HepG2 (cell line): ENCODE measurements at regions not wholly inside any gene's neighbourhood (a gene's known extent, or its start where the extent isn't known, plus 50 kb on each side); places are given as distances from the start of the nearest gene placed in this dataset.

Experiments
- JUNB ChIP-seq: sonication (generic); formaldehyde crosslinking; IDR thresholded peaks from 2 replicates; pipeline ENCODE4 v1.8.0; 2022; ENCODE audit warnings: missing genetic modification reagents, mild to moderate bottlenecking, borderline replicate concordance
- POLR2A ChIP-seq, 2 experiments: IDR thresholded peaks; 2 replicates each; pipeline ENCODE4 v1.6.1; 2011; ENCODE audit warnings: low read depth in 2 of 2, low read length in 2 of 2, mild to moderate bottlenecking in 1 of 2, moderate library complexity in 1 of 2; ENCODE audit not compliant: insufficient read depth in 1 of 2
- RBM22 ChIP-seq: fragments of 200-400 bp; formaldehyde crosslinking; optimal IDR thresholded peaks from 2 replicates; pipeline ENCODE3; 2017; ENCODE audit warnings: mild to moderate bottlenecking, low read length, moderate library complexity
- ZNF607 ChIP-seq: sonication (generic); formaldehyde crosslinking; IDR thresholded peaks from 2 replicates; pipeline ENCODE4 v1.5.1; 2020; ENCODE audit warnings: missing genetic modification reagents, mild to moderate bottlenecking, borderline replicate concordance
- ZNF660 ChIP-seq: sonication (generic); formaldehyde crosslinking; IDR thresholded peaks from 2 replicates; pipeline ENCODE4 v1.5.1; 2020; ENCODE audit warnings: mild to moderate bottlenecking, low read depth, missing genetic modification reagents, borderline replicate concordance

GRCh38 chrX:116384406-116384954 is 51.9 kb upstream of the SLC6A14 start:
- TF ChIP-seq JUNB (no peak), ZNF660 (CRISPR knock-in tag) (no peak), RBM22 (no peak), POLR2A (IDR thresholded peaks at IDR 0.05; ENCODE audit: insufficient read depth in 1 of 2, low read depth in 2 of 2, low read length in 2 of 2) (no peak), ZNF607 (CRISPR knock-in tag) (no peak)
